Neural crest cell (in vitro differentiated cells): ENCODE measurements at regions not wholly inside any gene's neighbourhood (a gene's known extent, or its start where the extent isn't known, plus 50 kb on each side); places are given as distances from the start of the nearest gene placed in this dataset.

ENCODE experiments used
- DNase-seq: peaks from one replicate; pipeline ENCODE4 v3.0.0; 2021; ENCODE audit warnings: low read depth, mixed read lengths, low spot score
- H3K27ac Mint-ChIP-seq: one replicate; pipeline ENCODE4 v1.8.0; 2021; ENCODE audit warnings: mild to moderate bottlenecking, mixed read lengths; ENCODE audit not compliant: unreplicated experiment
- H3K27me3 Mint-ChIP-seq: 2 replicates; pipeline ENCODE4 v1.8.0; 2021; ENCODE audit warnings: low read depth, mild to moderate bottlenecking, mixed read lengths
- H3K36me3 Mint-ChIP-seq: 2 replicates; pipeline ENCODE4 v1.8.0; 2021; ENCODE audit warnings: low read depth, mild to moderate bottlenecking, mixed read lengths
- H3K4me1 Mint-ChIP-seq: 2 replicates; pipeline ENCODE4 v1.8.0; 2021; ENCODE audit warnings: mixed read lengths
- H3K4me3 Mint-ChIP-seq: one replicate; pipeline ENCODE4 v1.8.0; 2021; ENCODE audit warnings: mild to moderate bottlenecking, mixed read lengths
- H3K9me3 Mint-ChIP-seq: 2 replicates; pipeline ENCODE4 v1.8.0; 2021; ENCODE audit warnings: mixed read lengths
- TF ChIP-seq, protein P1 (sequence below): fragments of 200-600 bp; sonication (generic); conservative IDR thresholded peaks from 2 replicates; pipeline ENCODE4 v1.5.0; 2021; ENCODE audit warnings: antibody characterized with exemption, mild to moderate bottlenecking

DNA sequence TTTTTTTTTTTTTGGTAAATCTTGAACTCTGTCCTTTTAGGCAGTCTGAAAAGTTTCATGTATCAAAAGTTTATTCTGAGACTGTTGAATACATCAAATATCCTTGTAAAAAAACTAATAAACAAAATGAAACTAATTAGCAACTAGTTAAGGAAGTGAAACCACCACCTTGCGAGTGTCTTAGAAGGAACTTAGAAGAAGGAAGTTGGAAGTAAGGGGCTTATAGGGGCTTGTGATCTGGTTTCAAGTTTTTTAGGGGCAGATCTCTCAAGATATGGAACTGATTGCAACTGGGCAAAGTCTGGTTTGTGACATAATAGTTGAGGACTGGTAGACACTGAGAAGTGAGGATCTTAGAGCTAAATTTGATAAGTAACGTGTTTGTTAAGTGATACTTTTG is 748.8 kb downstream of the C12orf50 start:
- H3K27ac Mint-ChIP-seq: no peak overlapping the region
- H3K4me1 Mint-ChIP-seq: peaks cover 7% of the 10 kb centered on the region
- H3K4me3 Mint-ChIP-seq: no peak overlapping the region
- no peaks in the 10 kb centered on the region for H3K27me3 Mint-ChIP-seq
- TF ChIP-seq, protein P1, sequence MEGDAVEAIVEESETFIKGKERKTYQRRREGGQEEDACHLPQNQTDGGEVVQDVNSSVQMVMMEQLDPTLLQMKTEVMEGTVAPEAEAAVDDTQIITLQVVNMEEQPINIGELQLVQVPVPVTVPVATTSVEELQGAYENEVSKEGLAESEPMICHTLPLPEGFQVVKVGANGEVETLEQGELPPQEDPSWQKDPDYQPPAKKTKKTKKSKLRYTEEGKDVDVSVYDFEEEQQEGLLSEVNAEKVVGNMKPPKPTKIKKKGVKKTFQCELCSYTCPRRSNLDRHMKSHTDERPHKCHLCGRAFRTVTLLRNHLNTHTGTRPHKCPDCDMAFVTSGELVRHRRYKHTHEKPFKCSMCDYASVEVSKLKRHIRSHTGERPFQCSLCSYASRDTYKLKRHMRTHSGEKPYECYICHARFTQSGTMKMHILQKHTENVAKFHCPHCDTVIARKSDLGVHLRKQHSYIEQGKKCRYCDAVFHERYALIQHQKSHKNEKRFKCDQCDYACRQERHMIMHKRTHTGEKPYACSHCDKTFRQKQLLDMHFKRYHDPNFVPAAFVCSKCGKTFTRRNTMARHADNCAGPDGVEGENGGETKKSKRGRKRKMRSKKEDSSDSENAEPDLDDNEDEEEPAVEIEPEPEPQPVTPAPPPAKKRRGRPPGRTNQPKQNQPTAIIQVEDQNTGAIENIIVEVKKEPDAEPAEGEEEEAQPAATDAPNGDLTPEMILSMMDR: no peak
- H3K36me3 Mint-ChIP-seq: no peaks in the 10 kb centered on the region
- H3K9me3 Mint-ChIP-seq: peaks cover 5% of the 10 kb centered on the region
- DNase-seq: no peak

DNA sequence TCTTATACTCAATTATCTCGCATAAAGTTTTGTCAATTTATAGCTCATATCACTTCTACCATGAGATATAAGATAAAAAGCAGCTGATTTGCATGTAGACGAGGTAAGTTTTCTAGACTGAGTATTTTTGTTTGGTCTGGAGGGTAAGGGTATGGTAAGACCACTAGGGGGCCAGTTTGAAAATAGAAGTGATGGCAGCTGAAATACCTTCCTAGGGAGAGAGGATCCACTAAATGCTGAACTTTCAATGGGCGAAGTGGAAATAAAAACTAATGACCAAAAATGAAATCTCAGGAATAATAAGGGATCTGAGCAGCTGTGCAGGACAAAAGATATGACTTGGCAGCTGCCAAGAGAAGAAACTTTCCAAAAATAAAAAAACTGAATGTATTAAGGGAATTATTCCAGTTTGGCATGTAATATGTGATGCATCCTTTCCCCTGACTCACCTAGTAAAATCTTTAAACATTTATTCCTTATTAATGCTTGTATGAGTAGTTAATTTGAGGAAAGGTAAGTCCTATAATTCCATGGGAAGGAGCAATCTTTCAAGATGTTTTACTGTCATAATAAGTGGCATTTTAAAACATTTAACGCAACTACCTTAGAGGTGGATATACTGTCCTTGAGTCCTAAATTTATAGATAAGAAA is 754.5 kb downstream of the C12orf50 start:
- peaks cover 16% of the 10 kb centered on the region for H3K4me1 Mint-ChIP-seq
- H3K27ac Mint-ChIP-seq: no peak overlapping the region
- H3K27me3 Mint-ChIP-seq: no peaks in the 10 kb centered on the region
- DNase-seq: no peak
- TF ChIP-seq, protein P1: peak; percentile 70
- no peaks in the 10 kb centered on the region for H3K36me3 Mint-ChIP-seq
- H3K4me3 Mint-ChIP-seq: no peak overlapping the region
- H3K9me3 Mint-ChIP-seq: no peaks in the 10 kb centered on the region

DNA sequence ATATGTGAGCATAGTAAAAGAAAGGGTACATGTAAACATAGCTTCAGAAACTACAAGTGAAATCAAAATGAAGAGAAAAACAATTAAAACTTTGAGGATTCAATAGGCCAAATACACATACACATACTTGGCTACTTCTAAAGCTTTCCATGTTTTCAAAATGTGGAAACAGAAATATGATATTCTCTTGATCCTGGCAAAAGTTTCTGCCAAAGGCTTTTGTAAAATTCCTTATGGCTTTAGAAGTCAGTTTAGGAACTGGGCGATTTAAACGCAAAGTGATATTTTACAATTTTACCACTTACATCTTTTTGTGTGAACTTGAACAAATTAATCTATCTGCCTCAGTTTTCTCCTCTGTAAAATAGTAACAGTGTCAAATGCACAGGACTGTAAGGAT is 756.4 kb downstream of the C12orf50 start:
- Mint-ChIP-seq H3K4me1 (peaks cover 16% of the 10 kb centered on the region), H3K27ac (no peak overlapping the region), H3K9me3 (no peaks in the 10 kb centered on the region), H3K27me3 (no peaks in the 10 kb centered on the region), H3K4me3 (no peak overlapping the region), H3K36me3 (no peaks in the 10 kb centered on the region)
- no peak for DNase-seq
- TF ChIP-seq, protein P1: no peak

DNA sequence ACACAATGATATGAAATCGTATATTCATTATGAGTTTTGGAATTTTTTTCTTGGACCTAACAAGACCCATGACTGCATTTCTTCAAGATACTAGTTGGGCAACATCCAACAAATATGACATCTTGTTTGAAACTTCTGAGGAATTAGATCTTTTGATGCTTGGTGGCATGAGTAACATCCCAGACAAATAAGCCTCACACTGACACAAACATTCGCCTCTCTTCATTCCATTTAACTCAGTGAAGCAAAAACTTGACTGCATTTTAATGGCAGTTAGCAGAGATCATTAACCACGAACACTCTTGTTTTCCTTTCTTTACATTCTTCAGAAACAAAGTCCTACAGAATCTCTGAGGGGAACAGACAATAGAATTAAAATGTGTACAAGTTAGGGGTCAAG is 758.3 kb downstream of the C12orf50 start:
- no peaks in the 10 kb centered on the region for H3K36me3 Mint-ChIP-seq
- TF ChIP-seq, protein P1: no peak
- no peaks in the 10 kb centered on the region for H3K27me3 Mint-ChIP-seq
- H3K9me3 Mint-ChIP-seq: no peaks in the 10 kb centered on the region
- DNase-seq: no peak
- H3K4me1 Mint-ChIP-seq: peaks cover 10% of the 10 kb centered on the region
- H3K27ac Mint-ChIP-seq: no peak overlapping the region
- no peak overlapping the region for H3K4me3 Mint-ChIP-seq

DNA sequence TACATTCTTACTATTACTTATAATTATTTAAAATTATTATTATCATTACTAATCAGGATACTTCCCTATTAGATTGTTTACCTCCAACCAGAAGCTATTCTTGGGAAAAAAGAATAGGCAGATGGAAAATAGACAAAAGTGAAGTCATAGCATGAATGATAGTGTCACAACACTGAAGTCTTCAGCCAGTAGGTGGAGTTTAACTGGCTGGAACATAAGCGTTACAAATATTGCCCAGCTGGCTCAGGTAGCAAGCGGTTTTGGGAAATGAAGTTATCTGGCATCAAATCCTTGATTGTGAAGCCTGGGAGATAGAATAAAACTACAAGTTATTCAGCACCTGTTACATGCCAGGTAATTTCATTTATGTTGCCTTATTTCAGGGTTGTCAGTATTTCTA is 762.9 kb downstream of the C12orf50 start:
- TF ChIP-seq, protein P1: peak; percentile 30
- H3K36me3 Mint-ChIP-seq: no peaks in the 10 kb centered on the region
- peaks cover 8% of the 10 kb centered on the region for H3K4me1 Mint-ChIP-seq

More for the DNA sequence above, 762.9 kb downstream of the C12orf50 start:
- no peaks in the 10 kb centered on the region for H3K27me3 Mint-ChIP-seq
- H3K4me3 Mint-ChIP-seq: no peak overlapping the region
- no peak for DNase-seq
- H3K27ac Mint-ChIP-seq: no peak overlapping the region
- H3K9me3 Mint-ChIP-seq: no peaks in the 10 kb centered on the region
